HCT116 (cell line): ENCODE measurements at regions not wholly inside any gene's neighbourhood (a gene's known extent, or its start where the extent isn't known, plus 50 kb on each side); places are given as distances from the start of the nearest gene placed in this dataset.

Experiments
- EZH2 ChIP-seq: fragments of 200-600 bp; sonication (generic); IDR thresholded peaks from 2 replicates; pipeline ENCODE4 v1.6.1; 2017; ENCODE audit warnings: antibody characterized with exemption, mixed run types
- EZH2phosphoT487 ChIP-seq: fragments of 200-600 bp; IDR thresholded peaks from 2 replicates; pipeline ENCODE4 v1.6.1; 2018; ENCODE audit warnings: antibody characterized with exemption, borderline replicate concordance
- POLR2A ChIP-seq: IDR thresholded peaks from 2 replicates; pipeline ENCODE4 v1.7.0; 2011; ENCODE audit warnings: borderline replicate concordance; ENCODE audit not compliant: insufficient read depth, insufficient read length; ENCODE audit errors: extremely low read depth
- RAD21 ChIP-seq: IDR thresholded peaks from 2 replicates; pipeline ENCODE4 v1.6.1; 2012; ENCODE audit warnings: low read depth, mild to moderate bottlenecking
- SIN3A ChIP-seq: IDR thresholded peaks from 2 replicates; pipeline ENCODE4 v1.6.1; 2012; ENCODE audit warnings: low read depth
- SP1 ChIP-seq: IDR thresholded peaks from 2 replicates; pipeline ENCODE4 v1.6.1; 2012; ENCODE audit warnings: low read depth
- YY1 ChIP-seq: IDR thresholded peaks from 2 replicates; pipeline ENCODE4 v1.6.1; 2011; ENCODE audit warnings: low read length, low read depth, moderate library complexity, mild to moderate bottlenecking; ENCODE audit not compliant: insufficient replicate concordance; ENCODE audit errors: extremely low read depth
- ZFX ChIP-seq: fragments of 450-650 bp; IDR thresholded peaks from 2 replicates; pipeline ENCODE4 v1.6.1; 2017
- ZNF274 ChIP-seq: fragments of 200-500 bp; sonication (Bioruptor generic); IDR thresholded peaks from 2 replicates; pipeline ENCODE4 v1.6.1; 2014; ENCODE audit warnings: mild to moderate bottlenecking, low read depth, low read length, inconsistent platforms
- TF ChIP-seq, protein P1 (sequence below), 3 experiments: fragments of 200-600 bp in 1 of 3; sonication (generic) in 1 of 3; IDR thresholded peaks in 2 of 3; conservative IDR thresholded peaks in 1 of 3; 2 replicates each; pipeline ENCODE4 v1.5.1; 2012 to 2017; ENCODE audit warnings: low read depth in 2 of 3, low read length in 2 of 3, antibody characterized with exemption in 1 of 3, borderline replicate concordance in 1 of 3, control low read depth in 1 of 3, mild to moderate bottlenecking in 1 of 3, mixed read lengths in 1 of 3, mixed run types in 1 of 3, moderate library complexity in 1 of 3; ENCODE audit not compliant: insufficient read depth in 1 of 3
- TF ChIP-seq, protein P2 (sequence below): IDR thresholded peaks from 2 replicates; pipeline ENCODE4 v1.6.1; 2011; ENCODE audit warnings: mild to moderate bottlenecking, low read length, moderate library complexity; ENCODE audit not compliant: insufficient replicate concordance; ENCODE audit errors: extremely low read depth
- TF ChIP-seq, protein P3 (sequence below): IDR thresholded peaks from 2 replicates; pipeline ENCODE4 v1.6.1; 2012

DNA sequence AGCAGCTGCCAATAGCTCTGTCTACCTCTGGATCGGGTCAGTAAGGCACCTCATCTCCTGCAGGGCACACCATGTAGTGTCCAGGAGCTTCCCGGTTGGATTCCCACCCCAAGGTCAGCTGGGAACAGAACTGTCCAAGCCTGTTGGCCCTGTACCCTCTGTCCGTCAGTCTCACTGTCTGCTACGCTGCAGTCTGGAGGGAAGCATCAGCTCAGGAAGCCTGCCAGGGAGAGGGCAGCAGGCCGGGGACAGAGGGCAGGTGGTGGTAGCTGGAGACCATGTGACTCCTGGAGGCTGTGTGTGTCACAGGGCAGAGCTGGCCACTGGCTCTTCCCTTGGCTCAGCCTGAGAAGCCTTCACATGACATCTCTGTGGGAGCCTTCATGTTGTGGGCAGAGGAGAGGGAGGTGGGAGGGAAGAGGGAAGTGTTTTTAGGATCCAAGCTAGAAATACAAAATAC lies 134.5 kb downstream of the SEC61B start:
- TF ChIP-seq, protein P1, sequence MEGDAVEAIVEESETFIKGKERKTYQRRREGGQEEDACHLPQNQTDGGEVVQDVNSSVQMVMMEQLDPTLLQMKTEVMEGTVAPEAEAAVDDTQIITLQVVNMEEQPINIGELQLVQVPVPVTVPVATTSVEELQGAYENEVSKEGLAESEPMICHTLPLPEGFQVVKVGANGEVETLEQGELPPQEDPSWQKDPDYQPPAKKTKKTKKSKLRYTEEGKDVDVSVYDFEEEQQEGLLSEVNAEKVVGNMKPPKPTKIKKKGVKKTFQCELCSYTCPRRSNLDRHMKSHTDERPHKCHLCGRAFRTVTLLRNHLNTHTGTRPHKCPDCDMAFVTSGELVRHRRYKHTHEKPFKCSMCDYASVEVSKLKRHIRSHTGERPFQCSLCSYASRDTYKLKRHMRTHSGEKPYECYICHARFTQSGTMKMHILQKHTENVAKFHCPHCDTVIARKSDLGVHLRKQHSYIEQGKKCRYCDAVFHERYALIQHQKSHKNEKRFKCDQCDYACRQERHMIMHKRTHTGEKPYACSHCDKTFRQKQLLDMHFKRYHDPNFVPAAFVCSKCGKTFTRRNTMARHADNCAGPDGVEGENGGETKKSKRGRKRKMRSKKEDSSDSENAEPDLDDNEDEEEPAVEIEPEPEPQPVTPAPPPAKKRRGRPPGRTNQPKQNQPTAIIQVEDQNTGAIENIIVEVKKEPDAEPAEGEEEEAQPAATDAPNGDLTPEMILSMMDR (IDR thresholded peaks at IDR 0.05 in 2 of 3, conservative IDR thresholded peaks at IDR 0.05 in 1 of 3; ENCODE audit: borderline replicate concordance in 1 of 3, insufficient read depth in 1 of 3, low read depth in 2 of 3, low read length in 2 of 3) = no peak
- TF ChIP-seq, protein P2, sequence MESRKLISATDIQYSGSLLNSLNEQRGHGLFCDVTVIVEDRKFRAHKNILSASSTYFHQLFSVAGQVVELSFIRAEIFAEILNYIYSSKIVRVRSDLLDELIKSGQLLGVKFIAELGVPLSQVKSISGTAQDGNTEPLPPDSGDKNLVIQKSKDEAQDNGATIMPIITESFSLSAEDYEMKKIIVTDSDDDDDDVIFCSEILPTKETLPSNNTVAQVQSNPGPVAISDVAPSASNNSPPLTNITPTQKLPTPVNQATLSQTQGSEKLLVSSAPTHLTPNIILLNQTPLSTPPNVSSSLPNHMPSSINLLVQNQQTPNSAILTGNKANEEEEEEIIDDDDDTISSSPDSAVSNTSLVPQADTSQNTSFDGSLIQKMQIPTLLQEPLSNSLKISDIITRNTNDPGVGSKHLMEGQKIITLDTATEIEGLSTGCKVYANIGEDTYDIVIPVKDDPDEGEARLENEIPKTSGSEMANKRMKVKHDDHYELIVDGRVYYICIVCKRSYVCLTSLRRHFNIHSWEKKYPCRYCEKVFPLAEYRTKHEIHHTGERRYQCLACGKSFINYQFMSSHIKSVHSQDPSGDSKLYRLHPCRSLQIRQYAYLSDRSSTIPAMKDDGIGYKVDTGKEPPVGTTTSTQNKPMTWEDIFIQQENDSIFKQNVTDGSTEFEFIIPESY = no peak
- TF ChIP-seq EZH2phosphoT487 (no peak), EZH2 (no peak), POLR2A (no peak), YY1 (no peak), SIN3A (no peak), RAD21 (no peak), ZFX (no peak), ZNF274 (no peak), SP1 (no peak)
- TF ChIP-seq, protein P3, sequence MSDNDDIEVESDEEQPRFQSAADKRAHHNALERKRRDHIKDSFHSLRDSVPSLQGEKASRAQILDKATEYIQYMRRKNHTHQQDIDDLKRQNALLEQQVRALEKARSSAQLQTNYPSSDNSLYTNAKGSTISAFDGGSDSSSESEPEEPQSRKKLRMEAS = no peak
